ENCODE measurements at regions not wholly inside any gene's neighbourhood (a gene's known extent, or its start where the extent isn't known, plus 50 kb on each side); places are given as distances from the start of the nearest gene placed in this dataset.

DNA sequence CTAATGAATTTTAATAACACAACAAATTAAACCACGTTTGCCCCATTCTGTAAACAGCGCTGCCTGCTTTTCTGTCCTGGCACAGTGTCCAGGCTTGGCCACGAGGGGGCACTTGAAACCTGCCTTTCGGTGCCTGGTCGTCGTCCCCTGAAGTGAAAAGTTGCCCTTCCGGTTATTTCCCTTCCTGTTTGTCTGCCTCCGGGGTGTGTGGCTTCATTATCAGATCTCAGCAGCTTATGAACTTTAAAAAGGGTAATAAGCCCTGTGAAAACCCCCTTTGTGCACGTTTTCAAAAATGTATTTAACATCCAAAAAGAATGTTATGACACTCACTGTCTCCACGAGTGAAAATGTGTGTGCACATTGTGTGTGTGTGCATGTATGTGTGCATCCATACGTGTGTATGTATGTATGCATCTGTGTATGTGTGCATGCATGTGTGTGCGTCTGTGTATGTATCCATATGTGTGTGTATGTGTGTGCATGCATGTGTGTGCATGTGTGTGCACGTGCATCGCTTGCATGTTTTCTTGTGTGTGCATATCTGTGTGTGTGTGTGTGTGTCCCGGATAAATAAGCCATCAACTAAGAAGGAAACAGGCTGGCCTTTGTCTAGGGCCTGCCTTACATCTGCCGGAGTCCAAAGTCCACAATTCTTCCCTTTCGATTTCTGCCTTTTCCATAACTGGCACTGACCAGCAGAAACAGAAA lies 358.4 kb downstream of the THBS2 start:
- TF ChIP-seq, protein P1, sequence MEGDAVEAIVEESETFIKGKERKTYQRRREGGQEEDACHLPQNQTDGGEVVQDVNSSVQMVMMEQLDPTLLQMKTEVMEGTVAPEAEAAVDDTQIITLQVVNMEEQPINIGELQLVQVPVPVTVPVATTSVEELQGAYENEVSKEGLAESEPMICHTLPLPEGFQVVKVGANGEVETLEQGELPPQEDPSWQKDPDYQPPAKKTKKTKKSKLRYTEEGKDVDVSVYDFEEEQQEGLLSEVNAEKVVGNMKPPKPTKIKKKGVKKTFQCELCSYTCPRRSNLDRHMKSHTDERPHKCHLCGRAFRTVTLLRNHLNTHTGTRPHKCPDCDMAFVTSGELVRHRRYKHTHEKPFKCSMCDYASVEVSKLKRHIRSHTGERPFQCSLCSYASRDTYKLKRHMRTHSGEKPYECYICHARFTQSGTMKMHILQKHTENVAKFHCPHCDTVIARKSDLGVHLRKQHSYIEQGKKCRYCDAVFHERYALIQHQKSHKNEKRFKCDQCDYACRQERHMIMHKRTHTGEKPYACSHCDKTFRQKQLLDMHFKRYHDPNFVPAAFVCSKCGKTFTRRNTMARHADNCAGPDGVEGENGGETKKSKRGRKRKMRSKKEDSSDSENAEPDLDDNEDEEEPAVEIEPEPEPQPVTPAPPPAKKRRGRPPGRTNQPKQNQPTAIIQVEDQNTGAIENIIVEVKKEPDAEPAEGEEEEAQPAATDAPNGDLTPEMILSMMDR (IDR thresholded peaks at IDR 0.05) = peak; percentile 91
- no peak for TF ChIP-seq EZH2 (IDR thresholded peaks at IDR 0.05; ENCODE audit: borderline replicate concordance, insufficient read depth, low read depth, low read length, poor library complexity, severe bottlenecking)

Measured in B cell (primary cell).